Activated CD8-positive, alpha-beta memory T cell treated with anti-CD3 and anti-CD28 coated beads for 36 hours (primary cell): ENCODE measurements at regions not wholly inside any gene's neighbourhood (a gene's known extent, or its start where the extent isn't known, plus 50 kb on each side); places are given as distances from the start of the nearest gene placed in this dataset.

Experiments
- CTCF ChIA-PET: fragments of 350-600 bp; sonication (Branson Sonifier 250); formaldehyde crosslinking; loops from one replicate; lab custom pipeline; 2021; ENCODE audit warnings: antibody characterized with exemption; lab: Charles Lee
- POLR2A ChIA-PET: fragments of 350-600 bp; sonication (Branson Sonifier 250); formaldehyde crosslinking; loops from one replicate; lab custom pipeline; 2021; ENCODE audit warnings: antibody characterized with exemption; lab: Charles Lee

DNA sequence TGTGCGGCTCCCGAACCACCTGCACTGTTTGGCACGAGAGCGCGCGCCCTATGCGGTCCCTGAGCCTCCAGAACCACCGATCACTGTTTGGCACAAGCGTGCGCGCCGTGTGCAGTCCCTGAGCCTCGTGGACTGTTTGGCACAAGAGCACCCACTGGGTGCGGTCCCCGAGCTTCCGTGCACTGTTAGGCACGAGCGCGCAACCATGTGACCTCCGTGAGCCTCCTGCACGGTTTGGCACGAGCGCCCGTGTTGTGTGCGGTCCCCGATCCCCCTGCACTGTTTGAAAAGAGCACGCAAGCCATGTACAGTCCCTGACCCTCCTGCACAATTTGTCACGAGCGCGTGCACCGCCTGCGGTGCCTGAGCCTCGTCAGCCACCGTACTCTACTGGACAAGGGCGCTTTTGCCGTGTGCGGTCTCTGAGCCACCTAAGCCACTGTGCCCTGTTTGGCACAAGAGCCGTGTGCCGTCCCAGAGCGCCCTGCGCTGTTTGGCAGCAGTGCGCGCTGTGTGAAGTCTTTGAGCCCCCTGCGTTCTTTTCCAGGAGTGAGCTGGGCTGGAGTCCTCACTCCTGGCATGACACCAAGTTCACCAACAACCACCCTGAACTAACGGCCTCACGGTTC lies 163.7 kb upstream of the USP9Y start:
- ChIA-PET CTCF (no interaction called here), POLR2A (no interaction called here)

DNA sequence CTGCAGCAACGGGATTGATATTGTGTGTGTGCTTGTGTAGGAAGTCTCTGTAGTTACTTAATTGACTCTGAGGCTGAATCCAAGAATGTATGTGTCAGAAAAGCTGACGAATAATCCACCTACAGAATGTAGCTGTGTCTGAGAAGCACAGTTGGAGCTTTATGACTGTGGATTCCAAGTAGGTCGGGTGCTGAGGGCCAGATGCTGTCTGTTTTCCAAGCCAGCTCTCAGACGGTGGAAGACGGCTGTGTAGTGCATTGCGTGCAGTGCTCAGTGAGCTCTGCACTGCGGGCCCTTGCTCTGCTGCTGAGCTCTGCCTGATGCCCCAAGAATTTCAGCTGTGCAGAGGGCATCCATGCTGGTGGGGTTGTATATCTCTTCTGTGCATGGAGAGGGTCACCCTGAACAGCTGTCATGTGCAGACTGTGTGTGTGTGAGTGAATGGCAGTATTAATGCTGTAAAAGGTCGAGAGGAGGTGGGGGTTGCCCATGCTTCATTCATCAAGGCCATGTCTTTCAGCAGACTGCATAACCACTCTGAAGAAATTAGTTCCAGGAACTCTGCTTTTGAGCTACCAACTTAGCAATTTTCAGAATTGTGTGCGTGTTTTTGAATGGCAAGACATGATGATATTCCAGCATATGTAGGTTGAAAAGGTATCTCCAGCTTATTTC lies 154.1 kb upstream of the USP9Y start:
- ChIA-PET POLR2A (no interaction called here), CTCF (no interaction called here)

DNA sequence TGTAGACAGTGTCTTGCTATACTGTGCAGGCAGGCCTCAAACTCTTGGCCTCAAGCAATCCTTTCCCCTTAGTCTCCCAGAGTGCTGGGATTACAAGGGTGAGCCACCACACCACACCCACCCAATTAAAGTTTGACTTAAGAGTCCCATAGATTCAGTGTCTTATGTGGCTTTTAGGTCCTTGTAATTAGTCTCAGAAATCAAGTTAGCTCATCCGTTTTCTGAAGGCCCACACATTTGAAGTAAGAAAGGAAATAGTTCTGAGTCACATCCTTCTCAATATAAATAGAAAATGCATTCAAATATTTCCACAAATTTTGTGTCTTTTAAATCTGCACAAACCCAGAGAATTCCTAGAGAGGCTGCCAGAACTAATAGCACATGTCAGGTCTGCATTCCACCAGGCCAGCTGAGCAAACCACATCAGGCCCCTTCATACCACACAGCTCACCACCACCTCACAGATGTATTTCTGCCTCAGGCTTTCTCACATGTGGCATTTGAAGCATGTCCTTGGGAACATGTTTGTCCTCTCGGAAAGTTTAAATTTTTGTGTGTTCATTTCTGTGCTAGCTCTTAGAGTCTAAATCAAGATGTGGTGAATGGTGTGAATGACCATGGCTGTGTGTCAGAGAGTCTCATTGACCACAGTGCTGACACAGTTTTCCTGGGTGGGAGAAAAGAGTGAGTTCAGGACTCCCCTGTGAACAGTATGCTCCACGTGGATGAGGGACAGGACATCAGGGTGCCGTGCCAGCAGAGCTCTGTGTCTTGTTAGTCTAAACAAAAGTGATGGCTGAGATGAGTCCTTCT lies 148.4 kb upstream of the USP9Y start:
- CTCF ChIA-PET = no interaction called here
- POLR2A ChIA-PET = no interaction called here

DNA sequence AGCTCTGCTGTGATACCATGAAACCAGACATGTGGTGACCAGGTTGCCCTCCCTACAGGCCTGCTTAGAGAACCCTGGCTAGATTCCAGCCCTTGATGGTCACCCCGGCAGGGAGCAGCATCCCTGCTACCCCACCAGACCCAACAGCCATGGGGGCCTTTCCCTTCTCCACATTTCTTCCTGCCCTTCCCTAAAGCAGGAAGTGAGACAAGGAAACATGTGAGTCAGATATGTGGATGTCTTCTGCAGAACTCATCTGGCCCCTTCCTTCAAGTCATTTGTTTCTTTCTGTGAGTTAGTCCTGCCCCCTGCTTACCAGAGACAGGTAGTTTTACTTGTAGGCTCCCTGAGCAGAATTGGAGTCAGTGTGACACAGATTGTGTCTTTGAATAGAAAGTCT lies 147.1 kb upstream of the USP9Y start:
- ChIA-PET CTCF (no interaction called here), POLR2A (no interaction called here)

DNA sequence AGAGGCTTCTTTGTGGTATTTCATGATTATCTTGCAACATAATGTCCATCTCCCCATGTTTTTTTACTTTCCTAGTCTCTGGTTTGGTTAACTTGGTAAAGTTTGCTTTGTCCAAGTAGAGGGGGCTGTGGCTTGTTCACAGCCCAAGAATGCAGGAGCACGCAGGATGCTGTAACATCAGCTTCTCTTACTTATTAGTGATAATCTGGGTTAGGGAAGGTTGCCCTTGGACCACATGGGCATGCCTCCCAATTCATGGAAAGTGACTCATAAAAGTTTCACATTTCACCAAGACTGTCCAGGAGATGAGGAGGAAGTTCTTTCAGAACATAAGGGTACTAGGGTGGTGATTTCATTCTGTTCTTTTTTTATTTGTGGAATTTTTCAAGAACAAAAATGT lies 146.0 kb upstream of the USP9Y start:
- CTCF ChIA-PET = no interaction called here
- POLR2A ChIA-PET = no interaction called here

DNA sequence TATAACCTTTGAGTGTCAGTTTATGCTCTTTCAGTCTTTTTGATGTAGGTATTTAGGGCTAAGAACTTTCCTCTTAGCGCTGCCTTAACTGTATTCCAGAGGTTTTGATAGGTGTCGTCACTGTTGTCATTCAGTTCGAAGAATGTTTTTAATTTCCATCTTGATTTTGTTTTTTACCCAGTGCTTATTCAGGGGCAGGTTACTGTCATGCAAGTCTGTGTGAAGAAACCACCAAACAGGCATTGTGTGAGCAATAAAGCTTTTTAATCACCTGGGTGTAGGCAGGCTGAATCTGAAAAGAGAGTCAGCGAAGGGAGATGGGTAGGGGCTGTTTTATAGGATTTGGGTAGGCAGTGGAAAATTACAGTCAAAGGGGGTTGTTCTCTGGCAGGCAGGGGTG lies 142.0 kb upstream of the USP9Y start:
- CTCF ChIA-PET = no interaction called here

DNA sequence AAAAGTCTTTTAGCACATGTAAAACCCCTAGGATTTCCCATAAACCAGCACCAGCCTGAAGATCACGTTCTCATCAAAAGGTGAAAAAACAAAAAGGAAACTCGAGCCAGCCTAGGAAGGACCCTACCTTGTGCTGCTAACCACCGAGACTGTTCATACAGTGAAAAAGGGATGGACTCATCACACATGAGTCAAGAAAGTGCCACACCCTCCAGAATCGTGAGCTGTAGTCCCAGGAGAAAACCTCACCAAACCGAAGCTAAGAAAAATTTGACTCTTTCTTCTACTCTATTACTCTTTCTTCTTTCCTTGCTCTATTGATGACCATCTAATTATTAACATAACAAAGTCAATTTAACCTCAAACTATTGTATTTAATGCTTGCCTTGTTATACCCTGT lies 124.8 kb upstream of the USP9Y start:
- POLR2A ChIA-PET = no interaction called here
- CTCF ChIA-PET = interaction anchor here (0.6 kb wide), 1 partner anchor 42 kb away, joined by 3 read pairs; no protein-coding TSS in a partner anchor

More for the DNA sequence above, 142.0 kb upstream of the USP9Y start:
- POLR2A ChIA-PET = no interaction called here

DNA sequence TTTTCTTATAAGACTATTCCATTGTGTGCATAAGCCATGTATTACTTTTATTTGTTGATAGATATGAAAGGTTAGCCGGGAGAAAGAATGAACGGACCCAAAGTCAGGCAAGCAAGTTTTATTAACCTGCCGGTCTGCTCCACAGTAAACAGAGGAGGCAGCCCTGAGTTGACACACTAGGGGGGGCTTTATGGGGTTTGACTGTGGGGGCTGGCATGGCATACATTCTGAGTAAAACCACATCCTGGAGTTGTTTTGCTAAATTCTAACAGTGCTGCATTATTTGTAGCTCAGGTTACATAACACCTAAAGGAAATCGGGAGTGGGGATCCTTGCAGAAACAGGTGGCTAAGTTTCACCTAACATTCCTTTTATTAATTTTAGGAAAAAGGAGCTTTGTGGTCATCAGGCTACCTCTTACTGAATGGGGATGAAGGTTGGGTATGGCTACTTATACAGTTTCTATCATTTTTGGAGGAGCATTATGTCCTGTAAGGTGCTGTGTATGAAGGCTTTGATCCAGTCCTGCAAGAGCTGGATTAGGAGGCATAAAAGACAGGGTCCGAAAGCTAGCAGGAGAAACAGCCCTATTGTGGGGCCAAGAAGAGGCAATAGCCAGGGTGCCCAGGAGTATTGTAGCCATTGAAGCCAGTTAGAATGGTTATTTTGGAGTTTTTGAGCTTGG lies 107.4 kb upstream of the USP9Y start:
- ChIA-PET CTCF (no interaction called here), POLR2A (no interaction called here)

DNA sequence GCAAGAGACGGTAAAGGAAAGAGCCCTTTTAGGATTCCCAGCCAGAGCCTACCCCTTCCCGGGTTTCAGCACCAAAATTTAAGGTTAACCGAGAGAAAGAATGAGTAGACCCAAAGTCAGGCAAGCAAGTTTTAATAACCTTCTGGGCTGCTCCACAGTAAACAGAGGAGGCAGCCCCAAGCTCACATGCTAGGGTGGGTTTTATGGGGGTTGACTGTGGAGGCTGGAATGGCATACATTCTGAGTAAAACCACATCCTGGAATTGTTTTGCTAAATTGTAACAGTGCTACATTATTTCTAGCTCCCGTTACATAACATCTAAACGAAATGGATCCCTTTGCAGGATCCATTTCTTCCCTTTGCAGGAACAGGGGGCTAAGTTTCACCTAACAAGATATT lies 102.2 kb upstream of the USP9Y start:
- CTCF ChIA-PET = no interaction called here
- POLR2A ChIA-PET = no interaction called here

DNA sequence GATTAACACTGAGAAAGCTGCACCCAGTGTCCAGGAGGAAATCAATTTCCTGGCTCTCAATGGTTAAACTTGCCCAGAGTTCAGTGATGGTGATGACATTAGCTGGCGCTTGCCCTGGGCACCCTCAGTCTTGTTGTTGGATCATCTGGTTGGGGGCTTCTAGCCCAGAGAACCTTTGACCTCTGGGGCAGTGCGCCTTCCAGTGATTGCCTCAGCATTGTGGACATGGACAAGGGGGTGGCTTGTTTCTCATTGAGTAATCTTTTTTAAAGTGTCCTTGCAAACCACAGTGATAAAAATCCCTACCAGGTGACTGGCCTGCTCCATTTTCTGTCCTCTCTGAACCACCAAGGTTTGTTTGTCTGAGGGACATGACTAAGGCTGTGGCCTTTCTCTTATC lies 95.6 kb upstream of the USP9Y start:
- POLR2A ChIA-PET = no interaction called here
- CTCF ChIA-PET = no interaction called here

DNA sequence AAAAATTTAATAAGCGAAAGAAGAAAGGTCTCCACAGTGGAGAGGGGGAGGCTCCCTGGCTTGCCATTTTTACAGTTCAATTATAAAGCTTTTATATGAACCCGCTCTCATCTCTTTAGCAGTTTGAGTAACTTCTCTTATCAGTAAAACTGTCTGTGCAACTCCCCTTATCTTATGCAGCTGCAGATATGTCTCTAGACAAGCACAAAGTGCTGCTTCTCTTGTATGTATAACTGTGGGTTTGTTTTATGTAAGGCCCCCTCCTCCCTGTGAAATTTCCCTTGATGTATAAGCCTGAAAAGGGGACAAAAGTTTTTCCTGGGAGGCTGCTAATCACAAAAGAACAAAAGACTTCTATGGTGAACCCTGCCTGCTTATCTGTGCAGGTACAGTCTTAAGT lies 90.2 kb upstream of the USP9Y start:
- POLR2A ChIA-PET = no interaction called here

DNA sequence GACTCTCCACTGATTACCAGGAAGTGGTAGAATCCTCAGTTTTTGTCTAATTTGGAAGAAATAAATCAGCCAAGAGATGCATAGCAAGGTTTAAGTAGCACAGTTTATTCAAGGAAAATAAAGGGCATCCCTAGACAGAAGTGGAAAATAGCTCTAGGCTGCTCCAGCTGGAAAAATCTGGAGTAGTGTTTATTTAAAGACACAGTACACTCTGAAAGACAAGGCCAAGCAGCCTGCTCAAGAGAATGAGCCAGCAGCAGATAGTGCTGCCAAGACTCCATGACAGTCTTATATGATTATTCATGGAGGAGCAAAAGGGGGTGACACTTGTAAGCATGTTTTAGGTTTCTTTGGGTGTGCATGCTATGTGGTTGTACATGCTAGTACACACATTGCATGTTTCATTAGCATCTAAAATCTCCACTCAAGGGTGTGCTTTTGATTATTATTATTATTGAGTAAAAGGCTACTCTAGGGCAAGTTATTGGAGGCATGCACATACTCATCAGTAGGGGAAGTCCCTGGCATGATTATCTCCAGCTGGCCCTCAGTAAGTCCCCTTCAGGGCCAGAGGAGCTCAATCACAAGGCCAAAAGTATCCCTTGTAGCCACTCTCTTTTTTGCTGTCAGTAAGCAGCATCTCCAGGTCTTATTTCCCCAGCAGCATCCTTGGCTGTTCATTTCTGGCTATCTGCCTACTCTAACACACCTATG lies 85.1 kb upstream of the USP9Y start:
- POLR2A ChIA-PET = no interaction called here
- CTCF ChIA-PET = no interaction called here

More for the DNA sequence above, 90.2 kb upstream of the USP9Y start:
- CTCF ChIA-PET = no interaction called here

DNA sequence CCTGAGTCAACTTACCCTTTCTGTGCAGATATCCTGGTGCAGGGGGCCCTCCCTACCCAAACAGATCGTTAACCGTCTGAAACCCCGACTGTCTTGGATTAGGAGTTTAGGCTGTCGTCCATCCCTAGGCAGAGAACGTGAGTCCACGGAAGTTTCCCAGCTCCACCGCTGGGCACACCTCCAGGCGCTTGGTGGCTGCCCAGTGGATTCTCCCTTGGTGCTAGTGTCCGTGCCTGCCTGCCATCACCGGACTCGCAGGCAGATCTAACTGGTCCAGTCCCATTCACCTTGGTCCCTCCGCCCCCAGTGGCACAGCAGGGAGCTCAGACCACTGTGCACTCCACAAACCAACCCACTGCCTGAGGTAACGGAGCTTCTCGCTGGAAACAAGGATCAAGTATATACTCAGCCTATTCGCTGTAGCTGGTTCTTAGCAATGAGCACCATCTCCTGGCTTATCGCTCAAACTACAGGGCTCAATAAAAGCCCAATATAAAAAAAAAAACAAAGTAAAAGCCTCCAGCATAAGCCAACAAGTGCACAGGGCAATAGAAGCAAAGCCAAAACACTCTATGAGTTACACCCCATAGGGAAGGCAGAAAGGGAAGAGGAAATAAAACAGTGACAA lies 79.5 kb upstream of the USP9Y start:
- CTCF ChIA-PET = no interaction called here
- POLR2A ChIA-PET = no interaction called here

DNA sequence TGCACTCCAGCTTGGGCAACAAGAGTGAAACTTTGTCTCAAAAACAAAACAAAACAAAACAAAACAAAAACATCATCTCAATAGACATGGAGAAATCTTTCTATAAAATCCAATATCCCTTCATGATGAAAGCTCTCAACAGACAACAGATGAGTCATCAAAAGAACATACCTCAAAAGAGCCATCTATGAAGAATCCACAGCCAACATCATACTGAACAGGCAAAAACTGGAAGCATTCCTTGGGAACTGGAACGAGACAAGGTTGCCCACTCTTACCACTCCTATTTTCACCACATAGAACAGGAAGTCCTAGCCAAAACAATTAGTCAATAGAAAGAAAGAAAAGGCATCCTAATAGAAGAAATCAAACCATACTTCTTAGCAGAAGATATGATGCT lies 77.8 kb upstream of the USP9Y start:
- ChIA-PET POLR2A (no interaction called here), CTCF (no interaction called here)

DNA sequence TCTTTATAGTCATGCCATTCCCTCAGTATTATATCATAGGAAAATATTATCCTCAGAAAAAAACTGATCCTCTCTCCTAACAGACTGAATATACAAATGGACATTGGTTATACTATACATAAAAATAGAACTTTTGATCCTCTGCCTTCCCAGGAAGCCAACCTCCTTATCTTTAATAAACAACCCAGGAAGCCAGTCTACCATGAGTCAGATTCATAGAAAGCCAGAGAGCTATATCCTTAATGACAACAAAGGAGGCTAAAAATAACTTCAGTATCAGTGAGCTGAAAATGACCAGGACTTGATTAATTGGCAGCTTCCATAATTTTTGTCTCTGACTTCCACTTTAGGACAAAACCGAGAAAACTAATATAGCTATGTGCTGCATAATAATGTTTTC lies 58.0 kb upstream of the USP9Y start:
- POLR2A ChIA-PET = no interaction called here
- CTCF ChIA-PET = no interaction called here

DNA sequence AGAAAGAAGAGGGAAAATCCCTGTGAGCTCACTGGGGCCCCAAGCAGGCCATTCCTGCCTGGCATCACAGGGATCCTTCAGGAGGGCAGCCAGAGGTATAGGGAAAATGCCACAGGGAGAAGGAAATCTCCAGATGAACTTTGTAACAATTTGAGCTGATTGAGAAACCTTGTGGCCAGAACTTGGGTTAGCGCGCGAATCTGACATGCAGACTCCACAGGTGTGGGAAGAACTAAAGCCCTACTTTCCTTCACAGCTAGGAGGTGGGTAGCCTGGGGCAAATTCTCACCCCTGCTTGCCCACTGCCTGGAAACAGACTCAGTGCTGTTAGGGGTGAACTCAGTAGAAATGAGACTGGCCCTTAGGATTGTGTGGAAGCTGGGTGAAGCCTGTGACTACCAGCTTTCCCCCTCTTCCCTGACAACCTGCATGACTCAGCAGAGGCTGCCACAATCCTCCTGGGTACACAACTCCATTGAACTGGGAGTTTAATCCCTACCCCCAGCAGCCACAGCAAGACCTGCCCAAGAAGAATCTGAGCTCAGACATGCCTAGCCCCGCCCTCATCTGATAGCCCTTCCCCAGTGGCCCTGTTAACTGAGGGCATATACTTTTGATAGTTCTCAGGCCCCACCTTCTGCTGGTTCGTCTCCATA lies 57.2 kb upstream of the USP9Y start:
- ChIA-PET CTCF (interaction anchor here (0.6 kb wide), 1 partner anchor 163 kb away, joined by 4 read pairs; no protein-coding TSS in a partner anchor), POLR2A (no interaction called here)

DNA sequence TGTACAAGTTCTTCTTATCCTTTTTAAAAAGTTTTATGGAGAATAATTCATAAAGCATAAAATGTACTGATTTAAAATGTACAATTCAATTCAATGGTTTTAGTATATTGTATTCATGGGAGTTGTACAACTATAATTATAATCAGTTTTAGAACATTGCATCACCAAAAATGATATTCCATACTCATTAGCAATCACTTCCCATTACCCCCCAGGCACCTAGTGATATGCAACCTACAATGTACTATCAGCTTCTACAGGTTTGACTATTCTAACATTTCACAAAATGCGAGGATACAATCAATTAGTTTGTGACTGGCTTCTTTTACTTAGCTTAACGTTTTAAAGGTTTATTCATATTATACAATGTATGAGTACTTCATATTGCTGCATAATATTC lies 49.9 kb upstream of the USP9Y start:
- ChIA-PET CTCF (no interaction called here), POLR2A (no interaction called here)
